ENCODE measurements at regions not wholly inside any gene's neighbourhood (a gene's known extent, or its start where the extent isn't known, plus 50 kb on each side); places are given as distances from the start of the nearest gene placed in this dataset.
"Not testable (repeated sequence)": the region's sequence is repeated elsewhere in the genome, so short reads cannot be mapped to it uniquely, and the experiment has no call there.

GRCh38 chr2:160612266-160612856, 118.8 kb upstream of the RBMS1 start:
- no peak for DNase-seq
- no peak for TF ChIP-seq CTCF (IDR thresholded peaks at IDR 0.05; ENCODE audit: low read depth, low read length)
- no peaks in the 10 kb centered on the region for H3K9me3 ChIP-seq (ENCODE audit: severe bottlenecking)
- no peak overlapping the region for H3K27ac ChIP-seq
- no peaks in the 10 kb centered on the region for H3K27me3 ChIP-seq (ENCODE audit: insufficient read depth, low read depth, severe bottlenecking)
- H3K4me3 ChIP-seq (ENCODE audit: low read depth, low read length): no peak overlapping the region
- no peaks in the 10 kb centered on the region for H3K36me3 ChIP-seq

DNA sequence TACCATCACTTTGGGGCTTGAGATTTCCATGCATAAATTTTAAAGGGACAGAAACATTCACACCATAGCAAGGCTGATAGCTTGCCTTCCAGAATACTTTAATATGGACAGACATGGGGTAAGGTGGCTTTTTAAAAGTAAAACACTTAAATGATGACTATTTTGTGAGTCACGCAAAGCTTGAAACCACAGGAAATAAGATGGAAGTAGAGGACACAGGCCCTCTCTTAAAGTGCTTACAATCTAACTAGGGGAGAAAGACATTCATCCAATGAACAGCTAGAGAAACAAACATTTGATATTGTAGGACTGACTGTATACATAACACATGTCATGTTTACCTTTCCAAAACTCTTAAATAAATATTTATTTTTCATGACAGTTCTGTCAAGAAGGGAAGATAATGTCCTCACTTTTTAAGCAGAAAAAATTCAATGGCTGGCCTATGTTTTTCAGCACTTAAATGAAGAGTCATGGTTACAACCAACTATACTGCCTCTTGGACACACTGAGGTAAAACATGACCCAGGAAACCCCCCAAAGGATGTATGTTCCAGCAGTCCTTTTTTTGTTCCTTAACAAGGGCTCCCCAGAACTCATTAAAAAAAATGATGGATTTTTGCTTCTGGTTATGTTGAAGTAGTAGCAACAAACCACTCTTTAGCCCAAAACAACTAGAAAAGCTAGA, 120.0 kb upstream of the RBMS1 start:
- no peak for DNase-seq
- H3K27me3 ChIP-seq (ENCODE audit: insufficient read depth, low read depth, severe bottlenecking): no peaks in the 10 kb centered on the region
- H3K27ac ChIP-seq: no peak overlapping the region
- H3K9me3 ChIP-seq (ENCODE audit: severe bottlenecking): no peaks in the 10 kb centered on the region
- no peak overlapping the region for H3K4me3 ChIP-seq (ENCODE audit: low read depth, low read length)
- no peak for TF ChIP-seq CTCF (IDR thresholded peaks at IDR 0.05; ENCODE audit: low read depth, low read length)
- H3K36me3 ChIP-seq: no peaks in the 10 kb centered on the region

DNA sequence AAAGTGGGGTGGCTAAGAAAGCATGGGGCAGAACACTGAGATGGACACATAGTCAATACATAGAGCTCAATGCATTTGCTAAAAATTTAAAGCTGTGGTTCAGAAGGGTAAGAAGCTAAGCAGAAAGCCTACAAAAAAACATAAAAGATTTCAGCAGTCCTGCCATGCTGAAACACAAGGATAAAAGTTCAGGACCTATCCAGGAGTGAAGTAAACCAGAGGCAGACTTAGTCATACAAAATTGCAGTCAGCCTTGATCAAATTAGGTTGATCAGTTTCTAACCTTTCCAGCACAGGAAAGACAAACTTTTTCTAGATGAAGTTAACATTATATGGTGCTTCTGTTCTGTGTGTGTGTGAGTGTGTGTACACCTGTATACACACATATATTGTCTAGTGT, 120.8 kb upstream of the RBMS1 start:
- H3K27ac ChIP-seq: no peak overlapping the region
- H3K27me3 ChIP-seq (ENCODE audit: insufficient read depth, low read depth, severe bottlenecking): no peaks in the 10 kb centered on the region
- no peak for DNase-seq
- H3K4me3 ChIP-seq (ENCODE audit: low read depth, low read length): no peak overlapping the region
- H3K36me3 ChIP-seq: no peaks in the 10 kb centered on the region
- H3K9me3 ChIP-seq (ENCODE audit: severe bottlenecking): no peaks in the 10 kb centered on the region
- TF ChIP-seq CTCF (IDR thresholded peaks at IDR 0.05; ENCODE audit: low read depth, low read length): no peak

DNA sequence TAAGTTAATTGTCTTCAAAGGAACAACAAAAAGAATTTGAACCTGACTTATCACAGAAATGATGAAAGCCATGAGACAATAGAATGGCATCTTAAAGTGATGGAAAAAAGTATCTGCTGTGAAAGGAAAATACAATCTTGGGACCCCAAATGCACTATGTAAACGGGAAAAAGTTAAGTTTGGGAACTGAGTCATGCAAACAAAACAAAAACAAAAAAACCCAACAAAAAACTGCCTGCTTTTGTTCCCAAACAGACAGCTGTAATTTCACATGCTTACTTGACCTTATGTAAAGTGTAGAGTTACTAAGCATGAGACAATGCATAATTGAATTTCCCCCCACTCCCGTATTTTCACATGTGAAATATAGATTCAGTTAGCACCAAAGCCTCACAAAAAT, 122.1 kb upstream of the RBMS1 start:
- no peak for DNase-seq
- Histone ChIP-seq H3K4me3 (ENCODE audit: low read depth, low read length) (no peak overlapping the region), H3K36me3 (no peaks in the 10 kb centered on the region), H3K9me3 (ENCODE audit: severe bottlenecking) (no peaks in the 10 kb centered on the region), H3K27ac (no peak overlapping the region), H3K27me3 (ENCODE audit: insufficient read depth, low read depth, severe bottlenecking) (no peaks in the 10 kb centered on the region)
- no peak for TF ChIP-seq CTCF (IDR thresholded peaks at IDR 0.05; ENCODE audit: low read depth, low read length)

- no peak for TF ChIP-seq CTCF (IDR thresholded peaks at IDR 0.05; ENCODE audit: low read depth, low read length)
- no peak for DNase-seq
Measured at GRCh38 chr2:160616149-160616548, 122.5 kb upstream of the RBMS1 start.

DNA sequence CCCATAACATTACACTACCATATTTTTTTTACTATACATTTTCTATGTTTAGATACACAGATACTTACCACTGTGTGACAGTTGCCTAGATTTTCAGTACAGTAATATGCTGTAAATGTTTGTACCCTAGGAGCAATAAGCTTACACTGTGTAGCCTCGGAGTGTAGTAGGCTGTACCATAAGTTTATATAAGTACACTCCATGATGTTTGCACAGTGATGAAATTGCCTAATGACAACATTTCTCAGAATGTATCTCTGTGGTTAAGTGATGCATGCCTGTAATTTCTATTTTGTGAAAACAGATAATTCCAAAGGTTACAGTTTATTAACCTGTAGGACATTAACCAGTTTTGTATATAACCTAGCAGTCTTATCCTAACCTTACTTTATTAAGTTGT, 128.1 kb upstream of the RBMS1 start:
- Histone ChIP-seq H3K27me3 (ENCODE audit: insufficient read depth, low read depth, severe bottlenecking) (no peaks in the 10 kb centered on the region), H3K4me3 (ENCODE audit: low read depth, low read length) (no peak overlapping the region), H3K27ac (no peak overlapping the region), H3K36me3 (no peaks in the 10 kb centered on the region), H3K9me3 (ENCODE audit: severe bottlenecking) (no peaks in the 10 kb centered on the region)
- no peak for TF ChIP-seq CTCF (IDR thresholded peaks at IDR 0.05; ENCODE audit: low read depth, low read length)
- no peak for DNase-seq

More at GRCh38 chr2:160616149-160616548, 122.5 kb upstream of the RBMS1 start:
- no peaks in the 10 kb centered on the region for H3K36me3 ChIP-seq
- H3K4me3 ChIP-seq (ENCODE audit: low read depth, low read length): no peak overlapping the region
- no peak overlapping the region for H3K27ac ChIP-seq
- H3K9me3 ChIP-seq (ENCODE audit: severe bottlenecking): no peaks in the 10 kb centered on the region
- H3K27me3 ChIP-seq (ENCODE audit: insufficient read depth, low read depth, severe bottlenecking): no peaks in the 10 kb centered on the region

DNA sequence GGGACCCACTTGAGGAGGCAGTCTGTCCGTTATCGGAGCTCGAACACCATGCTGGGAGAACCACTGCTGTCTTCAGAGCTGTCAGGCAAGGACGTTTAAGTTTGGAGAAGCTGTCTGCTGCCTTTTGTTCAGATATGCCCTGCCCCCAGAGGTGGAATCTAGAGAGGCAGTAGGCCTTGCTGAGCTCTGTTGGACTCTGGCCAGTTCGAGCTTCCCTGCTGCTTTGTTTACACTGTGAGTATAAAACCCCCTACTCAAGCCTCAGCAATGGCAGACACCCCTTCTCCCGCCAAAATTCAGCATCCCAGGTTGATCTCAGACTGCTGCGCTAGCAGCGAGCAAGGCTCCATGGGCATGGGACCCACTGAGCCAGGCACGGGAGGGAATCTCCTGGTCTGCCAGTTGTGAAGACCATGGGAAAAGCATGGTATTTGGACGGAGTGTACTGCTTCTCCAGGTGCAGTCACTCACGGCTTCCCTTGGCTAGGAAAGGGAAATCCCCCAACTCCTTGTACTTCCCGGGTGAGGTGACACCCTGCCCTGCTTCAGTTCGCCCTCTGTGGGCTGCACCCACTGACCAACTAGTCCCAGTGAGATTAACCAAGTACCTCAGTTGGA, 134.5 kb upstream of the RBMS1 start:
- not testable (repeated sequence) for H3K27ac ChIP-seq; H3K27me3 ChIP-seq (ENCODE audit: insufficient read depth, low read depth, severe bottlenecking); H3K9me3 ChIP-seq (ENCODE audit: severe bottlenecking); DNase-seq; H3K4me3 ChIP-seq (ENCODE audit: low read depth, low read length); H3K36me3 ChIP-seq
